ENCODE measurements at regions not wholly inside any gene's neighbourhood (a gene's known extent, or its start where the extent isn't known, plus 50 kb on each side); places are given as distances from the start of the nearest gene placed in this dataset.

GRCh38 chr5:3542769-3543168 lies 52.9 kb upstream of the IRX1 start:
- TF ChIP-seq ARNT (IDR thresholded peaks at IDR 0.05) (no peak), FOXK2 (IDR thresholded peaks at IDR 0.05) (no peak), BHLHE40 (IDR thresholded peaks at IDR 0.05; ENCODE audit: borderline replicate concordance) (no peak), SUZ12 (IDR thresholded peaks at IDR 0.05) (no peak), TARDBP (IDR thresholded peaks at IDR 0.05) (no peak), ELF4 (IDR thresholded peaks at IDR 0.05) (no peak)
- TF ChIP-seq, protein P1, sequence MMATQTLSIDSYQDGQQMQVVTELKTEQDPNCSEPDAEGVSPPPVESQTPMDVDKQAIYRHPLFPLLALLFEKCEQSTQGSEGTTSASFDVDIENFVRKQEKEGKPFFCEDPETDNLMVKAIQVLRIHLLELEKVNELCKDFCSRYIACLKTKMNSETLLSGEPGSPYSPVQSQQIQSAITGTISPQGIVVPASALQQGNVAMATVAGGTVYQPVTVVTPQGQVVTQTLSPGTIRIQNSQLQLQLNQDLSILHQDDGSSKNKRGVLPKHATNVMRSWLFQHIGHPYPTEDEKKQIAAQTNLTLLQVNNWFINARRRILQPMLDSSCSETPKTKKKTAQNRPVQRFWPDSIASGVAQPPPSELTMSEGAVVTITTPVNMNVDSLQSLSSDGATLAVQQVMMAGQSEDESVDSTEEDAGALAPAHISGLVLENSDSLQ (IDR thresholded peaks at IDR 0.05): no peak

Data from HEK293T (cell line).